ENCODE measurements at regions not wholly inside any gene's neighbourhood (a gene's known extent, or its start where the extent isn't known, plus 50 kb on each side); places are given as distances from the start of the nearest gene placed in this dataset.

GRCh38 chr4:133247861-133248260 lies 98.8 kb downstream of the PCDH10 start:
- H3K4me3 Mint-ChIP-seq (ENCODE audit: unreplicated experiment), result no peak overlapping the region
- H3K4me1 Mint-ChIP-seq (ENCODE audit: unreplicated experiment), result no peaks in the 10 kb centered on the region
- no peaks in the 10 kb centered on the region for H3K9me3 Mint-ChIP-seq (ENCODE audit: unreplicated experiment)
- H3K27ac Mint-ChIP-seq (ENCODE audit: unreplicated experiment), result no peak overlapping the region
- H3K27me3 Mint-ChIP-seq (ENCODE audit: unreplicated experiment), result no peaks in the 10 kb centered on the region
- no peak for TF ChIP-seq CTCF (IDR thresholded peaks at IDR 0.05)
- no peak for DNase-seq (ENCODE audit: extremely low spot score, unreplicated experiment)
- H3K36me3 Mint-ChIP-seq (ENCODE audit: unreplicated experiment), result no peaks in the 10 kb centered on the region

- H3K27ac Mint-ChIP-seq (ENCODE audit: unreplicated experiment), result no peak overlapping the region
- no peaks in the 10 kb centered on the region for H3K27me3 Mint-ChIP-seq (ENCODE audit: unreplicated experiment)
- H3K9me3 Mint-ChIP-seq (ENCODE audit: unreplicated experiment), result no peaks in the 10 kb centered on the region
- DNase-seq (ENCODE audit: extremely low spot score, unreplicated experiment), result no peak
- H3K4me1 Mint-ChIP-seq (ENCODE audit: unreplicated experiment), result no peaks in the 10 kb centered on the region
- H3K36me3 Mint-ChIP-seq (ENCODE audit: unreplicated experiment), result no peaks in the 10 kb centered on the region
- no peak overlapping the region for H3K4me3 Mint-ChIP-seq (ENCODE audit: unreplicated experiment)
- no peak for TF ChIP-seq CTCF (IDR thresholded peaks at IDR 0.05)
Measured at GRCh38 chr4:133245226-133245625, 96.1 kb downstream of the PCDH10 start.

Data from osteocyte (in vitro differentiated cells).